ENCODE measurements at regions not wholly inside any gene's neighbourhood (a gene's known extent, or its start where the extent isn't known, plus 50 kb on each side); places are given as distances from the start of the nearest gene placed in this dataset.

DNA sequence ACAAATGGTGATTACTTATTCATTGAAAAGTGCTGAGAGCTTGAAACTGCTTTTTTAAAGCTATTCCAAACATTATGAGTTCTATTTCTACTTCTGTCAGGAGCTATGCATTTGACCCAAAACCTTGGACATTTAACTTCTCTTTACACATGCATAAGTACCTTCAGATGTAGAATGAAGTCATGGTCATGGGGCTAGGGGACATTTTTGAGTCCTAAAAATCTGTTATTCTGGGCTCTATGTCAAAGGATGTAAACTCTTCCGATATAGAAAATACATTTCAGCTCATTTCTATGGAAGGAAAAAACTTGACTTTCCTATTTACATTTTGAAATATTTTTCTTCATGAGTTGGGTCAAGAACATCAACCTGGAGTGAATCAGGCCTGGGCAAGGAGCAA, 179.5 kb upstream of the CXCL12 start:
- Histone ChIP-seq H3K27ac (ENCODE audit: low read depth, low read length) (no peak overlapping the region), H3K4me2 (ENCODE audit: low read depth, low read length, poor library complexity, severe bottlenecking) (no peak overlapping the region)

DNA sequence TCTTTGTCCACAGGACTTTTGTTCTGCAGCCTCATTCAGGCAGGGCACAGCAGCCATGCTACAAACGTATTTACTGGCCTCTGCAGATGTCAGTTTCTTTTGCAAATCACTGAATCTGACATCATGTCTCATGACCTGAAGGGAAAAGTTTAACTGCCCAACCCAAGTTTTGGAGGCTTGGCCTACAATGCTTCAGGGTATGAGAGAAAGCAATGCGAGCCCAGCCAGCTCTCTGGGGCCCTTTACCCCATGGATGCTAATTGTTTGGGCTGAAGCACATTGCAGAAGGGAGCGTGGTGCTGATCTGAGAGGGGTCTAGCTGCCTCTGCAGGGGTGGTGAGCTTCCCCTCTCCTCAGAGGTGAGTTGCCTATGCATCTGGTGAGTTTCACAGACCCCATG, 179.9 kb upstream of the CXCL12 start:
- Histone ChIP-seq H3K36me3 (ENCODE audit: low read length) (no peaks in the 10 kb centered on the region), H3F3A (ENCODE audit: insufficient read depth) (no peaks in the 10 kb centered on the region), H3K4me3 (ENCODE audit: insufficient read depth, low read length, poor library complexity, severe bottlenecking) (no peak overlapping the region), H3K9me3 (ENCODE audit: insufficient read depth, low read length) (no peaks in the 10 kb centered on the region), H2AFZ (ENCODE audit: low read depth, low read length, severe bottlenecking) (no peak overlapping the region), H3K4me2 (ENCODE audit: low read depth, low read length, poor library complexity, severe bottlenecking) (no peak overlapping the region), H3K79me2 (ENCODE audit: insufficient read depth, low read length) (no peaks in the 10 kb centered on the region), H3K27ac (ENCODE audit: low read depth, low read length) (no peak overlapping the region), H3K9me2 (replicated peaks; ENCODE audit: insufficient read depth, low read length) (no peaks in the 10 kb centered on the region), H4K20me1 (ENCODE audit: low read depth, low read length) (no peaks in the 10 kb centered on the region), H3K9ac (ENCODE audit: low read length) (no peak overlapping the region), H3K27me3 (ENCODE audit: low read length) (no peaks in the 10 kb centered on the region)
- TF ChIP-seq, protein P1, sequence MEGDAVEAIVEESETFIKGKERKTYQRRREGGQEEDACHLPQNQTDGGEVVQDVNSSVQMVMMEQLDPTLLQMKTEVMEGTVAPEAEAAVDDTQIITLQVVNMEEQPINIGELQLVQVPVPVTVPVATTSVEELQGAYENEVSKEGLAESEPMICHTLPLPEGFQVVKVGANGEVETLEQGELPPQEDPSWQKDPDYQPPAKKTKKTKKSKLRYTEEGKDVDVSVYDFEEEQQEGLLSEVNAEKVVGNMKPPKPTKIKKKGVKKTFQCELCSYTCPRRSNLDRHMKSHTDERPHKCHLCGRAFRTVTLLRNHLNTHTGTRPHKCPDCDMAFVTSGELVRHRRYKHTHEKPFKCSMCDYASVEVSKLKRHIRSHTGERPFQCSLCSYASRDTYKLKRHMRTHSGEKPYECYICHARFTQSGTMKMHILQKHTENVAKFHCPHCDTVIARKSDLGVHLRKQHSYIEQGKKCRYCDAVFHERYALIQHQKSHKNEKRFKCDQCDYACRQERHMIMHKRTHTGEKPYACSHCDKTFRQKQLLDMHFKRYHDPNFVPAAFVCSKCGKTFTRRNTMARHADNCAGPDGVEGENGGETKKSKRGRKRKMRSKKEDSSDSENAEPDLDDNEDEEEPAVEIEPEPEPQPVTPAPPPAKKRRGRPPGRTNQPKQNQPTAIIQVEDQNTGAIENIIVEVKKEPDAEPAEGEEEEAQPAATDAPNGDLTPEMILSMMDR (IDR thresholded peaks at IDR 0.05; ENCODE audit: insufficient read depth, low read length, poor library complexity, severe bottlenecking), result no peak
- no peak for TF ChIP-seq EZH2phosphoT487 (conservative IDR thresholded peaks at IDR 0.05; ENCODE audit: low read length)

More for the DNA sequence above, 179.5 kb upstream of the CXCL12 start:
- Histone ChIP-seq H3K36me3 (ENCODE audit: low read length) (no peaks in the 10 kb centered on the region), H3K9ac (ENCODE audit: low read length) (no peak overlapping the region), H3K9me3 (ENCODE audit: insufficient read depth, low read length) (no peaks in the 10 kb centered on the region), H4K20me1 (ENCODE audit: low read depth, low read length) (no peaks in the 10 kb centered on the region), H3K9me2 (replicated peaks; ENCODE audit: insufficient read depth, low read length) (no peaks in the 10 kb centered on the region), H3K79me2 (ENCODE audit: insufficient read depth, low read length) (no peaks in the 10 kb centered on the region), H3K27me3 (ENCODE audit: low read length) (no peaks in the 10 kb centered on the region), H3K4me3 (ENCODE audit: insufficient read depth, low read length, poor library complexity, severe bottlenecking) (no peak overlapping the region), H3F3A (ENCODE audit: insufficient read depth) (no peaks in the 10 kb centered on the region), H2AFZ (ENCODE audit: low read depth, low read length, severe bottlenecking) (no peak overlapping the region)
- no peak for TF ChIP-seq EZH2phosphoT487 (conservative IDR thresholded peaks at IDR 0.05; ENCODE audit: low read length)
- TF ChIP-seq, protein P1 (IDR thresholded peaks at IDR 0.05; ENCODE audit: insufficient read depth, low read length, poor library complexity, severe bottlenecking), result no peak

DNA sequence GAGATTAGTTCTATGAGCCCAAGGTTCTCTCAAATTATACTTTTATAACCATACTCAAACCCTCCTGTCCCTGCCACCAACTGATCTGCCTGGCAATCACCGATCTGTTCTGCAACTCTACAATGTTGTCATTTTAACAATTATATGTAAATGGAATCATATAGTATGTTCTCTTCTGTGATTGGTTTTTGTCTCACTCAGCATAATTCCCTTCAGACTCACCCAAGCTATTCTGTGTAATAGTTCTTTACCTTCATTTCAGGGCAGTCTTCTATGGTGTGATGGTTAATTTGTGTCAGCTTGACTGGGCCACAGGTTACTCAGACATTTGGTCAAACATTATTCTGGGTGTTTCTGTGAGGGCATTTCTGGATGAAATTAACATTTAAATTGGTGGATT, 181.9 kb upstream of the CXCL12 start:
- Histone ChIP-seq H3K4me3 (ENCODE audit: insufficient read depth, low read length, poor library complexity, severe bottlenecking) (no peak overlapping the region), H3K9me2 (replicated peaks; ENCODE audit: insufficient read depth, low read length) (no peaks in the 10 kb centered on the region)
- TF ChIP-seq, protein P1 (IDR thresholded peaks at IDR 0.05; ENCODE audit: insufficient read depth, low read length, poor library complexity, severe bottlenecking), result no peak
- TF ChIP-seq EZH2phosphoT487 (conservative IDR thresholded peaks at IDR 0.05; ENCODE audit: low read length), result no peak

More for the DNA sequence above, 181.9 kb upstream of the CXCL12 start:
- Histone ChIP-seq H3K9me3 (ENCODE audit: insufficient read depth, low read length) (no peaks in the 10 kb centered on the region), H2AFZ (ENCODE audit: low read depth, low read length, severe bottlenecking) (no peak overlapping the region), H3K36me3 (ENCODE audit: low read length) (no peaks in the 10 kb centered on the region), H4K20me1 (ENCODE audit: low read depth, low read length) (no peaks in the 10 kb centered on the region), H3F3A (ENCODE audit: insufficient read depth) (no peaks in the 10 kb centered on the region), H3K27ac (ENCODE audit: low read depth, low read length) (no peak overlapping the region), H3K9ac (ENCODE audit: low read length) (no peak overlapping the region), H3K4me2 (ENCODE audit: low read depth, low read length, poor library complexity, severe bottlenecking) (no peak overlapping the region), H3K27me3 (ENCODE audit: low read length) (no peaks in the 10 kb centered on the region), H3K79me2 (ENCODE audit: insufficient read depth, low read length) (no peaks in the 10 kb centered on the region)
